ENCODE measurements at regions not wholly inside any gene's neighbourhood (a gene's known extent, or its start where the extent isn't known, plus 50 kb on each side); places are given as distances from the start of the nearest gene placed in this dataset.

- TF ChIP-seq, protein P1, sequence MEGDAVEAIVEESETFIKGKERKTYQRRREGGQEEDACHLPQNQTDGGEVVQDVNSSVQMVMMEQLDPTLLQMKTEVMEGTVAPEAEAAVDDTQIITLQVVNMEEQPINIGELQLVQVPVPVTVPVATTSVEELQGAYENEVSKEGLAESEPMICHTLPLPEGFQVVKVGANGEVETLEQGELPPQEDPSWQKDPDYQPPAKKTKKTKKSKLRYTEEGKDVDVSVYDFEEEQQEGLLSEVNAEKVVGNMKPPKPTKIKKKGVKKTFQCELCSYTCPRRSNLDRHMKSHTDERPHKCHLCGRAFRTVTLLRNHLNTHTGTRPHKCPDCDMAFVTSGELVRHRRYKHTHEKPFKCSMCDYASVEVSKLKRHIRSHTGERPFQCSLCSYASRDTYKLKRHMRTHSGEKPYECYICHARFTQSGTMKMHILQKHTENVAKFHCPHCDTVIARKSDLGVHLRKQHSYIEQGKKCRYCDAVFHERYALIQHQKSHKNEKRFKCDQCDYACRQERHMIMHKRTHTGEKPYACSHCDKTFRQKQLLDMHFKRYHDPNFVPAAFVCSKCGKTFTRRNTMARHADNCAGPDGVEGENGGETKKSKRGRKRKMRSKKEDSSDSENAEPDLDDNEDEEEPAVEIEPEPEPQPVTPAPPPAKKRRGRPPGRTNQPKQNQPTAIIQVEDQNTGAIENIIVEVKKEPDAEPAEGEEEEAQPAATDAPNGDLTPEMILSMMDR (IDR thresholded peaks at IDR 0.05; ENCODE audit: insufficient read depth, missing control alignments), result no peak
- DNase-seq (ENCODE audit: insufficient read length, low spot score) (no peak), FAIRE-seq (no peak)
These were observed 953.0 kb downstream of the GRID1 start for GRCh38 chr10:85413570-85413969.

DNA sequence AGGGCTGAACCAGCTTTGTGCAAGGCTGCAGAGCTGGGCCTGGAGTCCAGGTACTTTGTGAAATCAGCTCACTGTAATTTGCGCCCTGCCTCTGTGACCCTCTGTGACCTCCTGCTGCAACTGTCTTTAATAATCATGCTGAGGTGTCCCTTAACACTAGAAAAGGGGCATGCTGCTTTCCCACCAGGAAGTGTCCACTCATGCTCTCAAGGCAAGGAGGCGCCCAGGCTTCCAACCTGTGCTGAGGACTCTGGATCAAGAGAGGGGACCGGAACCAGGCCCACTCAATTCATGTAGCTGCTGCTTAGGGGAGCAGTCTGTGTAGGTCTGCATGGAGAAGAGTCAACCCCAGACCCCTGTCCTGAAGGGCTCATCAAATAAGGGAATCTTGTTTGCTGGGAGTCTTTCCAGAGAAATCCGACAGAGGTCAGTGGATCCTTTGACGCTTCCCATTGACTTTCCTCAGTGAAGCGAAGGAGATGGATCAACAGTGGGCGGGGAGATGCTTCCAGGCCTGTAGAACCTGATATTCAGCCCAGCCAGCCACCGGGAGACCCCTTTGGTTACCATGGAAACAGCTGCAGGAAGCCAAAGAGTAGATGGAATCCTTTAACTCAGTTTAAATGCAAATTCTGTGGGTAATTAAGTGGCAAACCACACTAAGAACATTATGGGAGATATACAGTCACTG, 945.9 kb downstream of the GRID1 start:
- TF ChIP-seq, protein P1 (IDR thresholded peaks at IDR 0.05; ENCODE audit: insufficient read depth, missing control alignments), result no peak
- FAIRE-seq, result no peak
- DNase-seq (ENCODE audit: insufficient read length, low spot score), result no peak

DNA sequence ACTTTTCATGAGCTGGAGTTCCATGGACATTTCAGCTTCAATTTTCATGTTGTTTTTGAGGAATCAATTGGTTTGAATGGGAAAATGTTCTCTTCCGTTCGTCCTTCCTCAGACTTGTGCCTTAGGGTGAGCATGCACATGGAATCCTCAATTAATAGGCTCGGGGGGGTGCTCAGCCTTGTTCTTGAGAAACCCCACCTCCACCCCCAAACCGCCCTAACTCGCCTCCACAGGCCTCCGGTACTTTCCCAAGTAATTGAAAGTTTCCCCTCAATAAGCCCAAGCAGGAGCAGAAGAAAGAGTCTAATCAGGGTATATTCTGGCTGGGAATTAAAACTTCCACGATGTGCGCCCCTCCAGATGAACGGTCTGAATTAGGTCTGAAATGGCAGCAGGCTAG, 945.2 kb downstream of the GRID1 start:
- DNase-seq (ENCODE audit: insufficient read length, low spot score) (no peak), FAIRE-seq (no peak)
- TF ChIP-seq, protein P1 (IDR thresholded peaks at IDR 0.05; ENCODE audit: insufficient read depth, missing control alignments), result no peak

- FAIRE-seq (no peak), DNase-seq (ENCODE audit: insufficient read length, low spot score) (no peak)
- TF ChIP-seq, protein P1 (IDR thresholded peaks at IDR 0.05; ENCODE audit: insufficient read depth, missing control alignments), result no peak
These were observed 937.5 kb downstream of the GRID1 start for GRCh38 chr10:85429126-85429525.

- TF ChIP-seq, protein P1 (IDR thresholded peaks at IDR 0.05; ENCODE audit: insufficient read depth, missing control alignments), result no peak
- FAIRE-seq (no peak), DNase-seq (ENCODE audit: insufficient read length, low spot score) (no peak)
These were observed 935.6 kb downstream of the GRID1 start for GRCh38 chr10:85430991-85431390.

DNA sequence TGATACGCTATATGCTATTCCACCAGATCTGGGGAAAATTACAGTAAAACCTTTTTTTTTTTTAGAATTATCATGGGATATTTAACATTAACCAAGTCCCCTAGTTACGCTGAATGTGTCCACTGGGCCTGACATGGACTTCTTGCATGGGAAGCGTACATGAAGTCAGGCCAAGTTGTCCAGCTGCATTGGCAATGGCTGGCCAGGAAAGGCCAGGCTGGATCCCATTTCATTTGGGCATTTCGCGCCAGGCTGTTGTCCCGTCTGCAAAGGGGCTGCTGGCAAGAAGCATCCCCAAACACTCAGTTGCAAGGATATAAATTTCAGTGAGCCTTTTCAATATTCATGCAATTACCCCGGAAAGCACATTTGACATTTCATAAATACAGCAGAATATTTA, 933.3 kb downstream of the GRID1 start:
- FAIRE-seq (no peak), DNase-seq (ENCODE audit: insufficient read length, low spot score) (no peak)
- TF ChIP-seq, protein P1 (IDR thresholded peaks at IDR 0.05; ENCODE audit: insufficient read depth, missing control alignments), result no peak

- TF ChIP-seq, protein P1 (IDR thresholded peaks at IDR 0.05; ENCODE audit: insufficient read depth, missing control alignments), result no peak
- DNase-seq (ENCODE audit: insufficient read length, low spot score), result no peak
- no peak for FAIRE-seq
These were observed 921.7 kb downstream of the GRID1 start for GRCh38 chr10:85444868-85445267.
